OCI-LY7 (cell line): ENCODE measurements at regions not wholly inside any gene's neighbourhood (a gene's known extent, or its start where the extent isn't known, plus 50 kb on each side); places are given as distances from the start of the nearest gene placed in this dataset.

Source experiments
- BruUV-seq: library from RNA; stranded (reverse); fragments of 400-500 nt; replicated peaks from 2 replicates; lab custom pipeline; 2021; lab: Mats Ljungman, UMichigan
- CTCF ChIA-PET: fragments of 300-600 bp; sonication (Branson Sonifier 250); formaldehyde crosslinking; loops from one replicate; lab custom pipeline; 2022; ENCODE audit warnings: antibody characterized with exemption; ENCODE audit not compliant: unreplicated experiment; lab: Charles Lee
- POLR2A ChIA-PET: fragments of 300-600 bp; sonication (Branson Sonifier 250); formaldehyde crosslinking; loops from one replicate; lab custom pipeline; 2022; ENCODE audit warnings: antibody characterized with exemption; lab: Charles Lee
- DNase-seq: peaks from one replicate; pipeline ENCODE4 v3.0.0-alpha.2; 2015; ENCODE audit warnings: low spot score
- H2AFZ ChIP-seq: fragments of 200-600 bp; sonication (generic), shearing (Covaris generic); 2 replicates; pipeline ENCODE4 v1.6.1; 2014; ENCODE audit warnings: mild to moderate bottlenecking, antibody characterized with exemption, low read length, moderate library complexity
- H3K27ac ChIP-seq: fragments of 200-600 bp; sonication (generic); 2 replicates; pipeline ENCODE4 v1.5.1; 2014; ENCODE audit warnings: mixed run types, low read depth, mild to moderate bottlenecking, moderate library complexity, low read length, inconsistent platforms; ENCODE audit not compliant: poor library complexity, severe bottlenecking
- H3K36me3 ChIP-seq: fragments of 200-600 bp; sonication (generic); 2 replicates; pipeline ENCODE4 v1.6.1; 2014; ENCODE audit warnings: mild to moderate bottlenecking, antibody characterized with exemption, low read length, moderate library complexity, mixed read lengths; ENCODE audit not compliant: insufficient read depth
- H3K4me1 ChIP-seq: fragments of 200-600 bp; sonication (generic); 2 replicates; pipeline ENCODE4 v1.5.1; 2014; ENCODE audit warnings: mild to moderate bottlenecking, low read length; ENCODE audit not compliant: insufficient read depth, poor library complexity, severe bottlenecking
- H3K4me2 ChIP-seq: fragments of 200-600 bp; sonication (generic); 2 replicates; pipeline ENCODE4 v1.6.1; 2014; ENCODE audit warnings: mild to moderate bottlenecking, low read length
- H3K4me3 ChIP-seq: fragments of 200-600 bp; sonication (generic); 2 replicates; pipeline ENCODE4 v1.5.1; 2014; ENCODE audit warnings: mild to moderate bottlenecking, low read depth, low read length; ENCODE audit not compliant: poor library complexity, severe bottlenecking
- H3K79me2 ChIP-seq: fragments of 200-600 bp; sonication (generic); 2 replicates; pipeline ENCODE4 v1.6.1; 2016; ENCODE audit warnings: low read depth, mild to moderate bottlenecking, low read length, moderate library complexity, mixed read lengths; ENCODE audit not compliant: insufficient read depth
- H3K9me2 ChIP-seq: fragments of 200-600 bp; sonication (generic); 2 replicates; pipeline ENCODE4 v1.6.1; 2016; ENCODE audit warnings: mild to moderate bottlenecking, low read length, mixed read lengths; ENCODE audit not compliant: insufficient read depth
- H3K9me3 ChIP-seq: fragments of 200-600 bp; sonication (generic); 2 replicates; pipeline ENCODE4 v1.6.1; 2014; ENCODE audit warnings: mild to moderate bottlenecking, mixed run types, low read length, mixed read lengths
- H4K20me1 ChIP-seq: fragments of 200-600 bp; sonication (generic); 2 replicates; pipeline ENCODE4 v1.6.1; 2014; ENCODE audit warnings: mild to moderate bottlenecking, antibody characterized with exemption, low read length, moderate library complexity, mixed read lengths; ENCODE audit not compliant: insufficient read depth
- CTCF ChIP-seq: fragments of 200-600 bp; sonication (generic); conservative IDR thresholded peaks from 2 replicates; pipeline ENCODE4 v1.5.1; 2014; ENCODE audit warnings: mild to moderate bottlenecking, antibody characterized with exemption, low read length, moderate library complexity, mixed read lengths
- EZH2phosphoT487 ChIP-seq: fragments of 200-600 bp; sonication (generic); IDR thresholded peaks from 2 replicates; pipeline ENCODE4 v1.6.1; 2018; ENCODE audit warnings: low read depth, borderline replicate concordance, mild to moderate bottlenecking, mixed run types, antibody characterized with exemption, low read length, moderate library complexity, mixed read lengths
- intact Hi-C: fragments of 100-400 bp; cut with micrococcal nuclease; formaldehyde crosslinking; loops from one replicate; pipeline ENCODE4 v1.10.0; 2022; ENCODE audit not compliant: unreplicated experiment

- no peaks in the 10 kb centered on the region for H3K4me1 ChIP-seq
- intact Hi-C loops = no loop called here
- no TSS peak for BruUV-seq
- TF ChIP-seq CTCF (no peak), EZH2phosphoT487 (no peak)
- CTCF ChIA-PET = no interaction called here
- H4K20me1 ChIP-seq = no peaks in the 10 kb centered on the region
- H3K4me2 ChIP-seq = no peak overlapping the region
- H3K79me2 ChIP-seq = no peaks in the 10 kb centered on the region
- H3K4me3 ChIP-seq = no peak overlapping the region
- no peaks in the 10 kb centered on the region for H3K9me2 ChIP-seq
- no peaks in the 10 kb centered on the region for H3K9me3 ChIP-seq
- no peak overlapping the region for H3K27ac ChIP-seq
- H2AFZ ChIP-seq = no peak overlapping the region
- POLR2A ChIA-PET = interaction anchor here (0.6 to 0.8 kb wide), 4 partner anchors 14 to 1706 kb away, joined by 3 to 5 read pairs (median 4); no protein-coding TSS in a partner anchor
- no peak for DNase-seq
- no peaks in the 10 kb centered on the region for H3K36me3 ChIP-seq
Observed at GRCh38 chr1:222127526-222128152, 385.8 kb upstream of the DUSP10 start.

- POLR2A ChIA-PET = interaction anchor here (0.6 to 1.1 kb wide), 5 partner anchors 12 to 679 kb away, joined by 3 to 5 read pairs (median 3); no protein-coding TSS in a partner anchor
- DNase-seq = no peak
- CTCF ChIA-PET = no interaction called here
- no peaks in the 10 kb centered on the region for H4K20me1 ChIP-seq
- H3K36me3 ChIP-seq = no peaks in the 10 kb centered on the region
- H3K4me2 ChIP-seq = no peak overlapping the region
- intact Hi-C loops = no loop called here
- no peak for TF ChIP-seq EZH2phosphoT487
- no peak for TF ChIP-seq CTCF
- H3K4me3 ChIP-seq = no peak overlapping the region
- no TSS peak for BruUV-seq
- no peaks in the 10 kb centered on the region for H3K9me3 ChIP-seq
- H2AFZ ChIP-seq = no peak overlapping the region
- no peak overlapping the region for H3K27ac ChIP-seq
- no peaks in the 10 kb centered on the region for H3K9me2 ChIP-seq
- no peaks in the 10 kb centered on the region for H3K79me2 ChIP-seq
- no peaks in the 10 kb centered on the region for H3K4me1 ChIP-seq
Observed at GRCh38 chr1:222127096-222127495, 385.2 kb upstream of the DUSP10 start.

GRCh38 chr1:222126052-222126451 is 384.2 kb upstream of the DUSP10 start:
- Histone ChIP-seq H2AFZ (no peak overlapping the region), H4K20me1 (no peaks in the 10 kb centered on the region), H3K27ac (no peak overlapping the region), H3K9me3 (no peaks in the 10 kb centered on the region), H3K36me3 (no peaks in the 10 kb centered on the region), H3K4me2 (no peak overlapping the region), H3K4me1 (no peaks in the 10 kb centered on the region), H3K4me3 (no peak overlapping the region), H3K9me2 (no peaks in the 10 kb centered on the region), H3K79me2 (no peaks in the 10 kb centered on the region)
- no TSS peak for BruUV-seq
- ChIA-PET CTCF (no interaction called here), POLR2A (interaction anchor here (0.9 to 1.1 kb wide), 2 partner anchors 11 to 40 kb away, joined by 3 read pairs; no protein-coding TSS in a partner anchor)
- TF ChIP-seq EZH2phosphoT487 (no peak), CTCF (no peak)
- intact Hi-C loops = no loop called here
- DNase-seq = no peak
